ENCODE measurements at regions not wholly inside any gene's neighbourhood (a gene's known extent, or its start where the extent isn't known, plus 50 kb on each side); places are given as distances from the start of the nearest gene placed in this dataset.

DNA sequence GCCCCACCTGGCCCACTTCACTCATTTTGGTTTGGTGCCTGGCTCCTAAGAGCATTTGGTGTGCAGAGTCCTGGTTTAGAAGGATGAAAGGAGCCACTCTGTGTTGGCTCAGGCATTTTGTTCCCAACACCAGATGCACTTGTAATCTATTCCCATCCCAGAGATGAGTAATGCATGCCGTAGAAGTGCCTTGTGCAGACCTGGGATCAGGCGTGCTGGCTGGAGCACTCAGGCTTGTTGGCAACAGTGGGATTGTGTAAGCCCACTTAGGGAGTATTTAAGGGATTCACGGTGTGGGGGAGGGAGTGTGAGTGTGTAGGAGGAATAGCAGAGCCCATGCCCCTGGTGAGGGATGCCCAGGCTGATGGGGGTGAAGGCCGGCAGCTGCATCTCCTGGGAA is 501.5 kb upstream of the TBX3 start:
- TF ChIP-seq MAZ (IDR thresholded peaks at IDR 0.05; ENCODE audit: borderline replicate concordance, low read depth, low read length), result no peak
- TF ChIP-seq, protein P1, sequence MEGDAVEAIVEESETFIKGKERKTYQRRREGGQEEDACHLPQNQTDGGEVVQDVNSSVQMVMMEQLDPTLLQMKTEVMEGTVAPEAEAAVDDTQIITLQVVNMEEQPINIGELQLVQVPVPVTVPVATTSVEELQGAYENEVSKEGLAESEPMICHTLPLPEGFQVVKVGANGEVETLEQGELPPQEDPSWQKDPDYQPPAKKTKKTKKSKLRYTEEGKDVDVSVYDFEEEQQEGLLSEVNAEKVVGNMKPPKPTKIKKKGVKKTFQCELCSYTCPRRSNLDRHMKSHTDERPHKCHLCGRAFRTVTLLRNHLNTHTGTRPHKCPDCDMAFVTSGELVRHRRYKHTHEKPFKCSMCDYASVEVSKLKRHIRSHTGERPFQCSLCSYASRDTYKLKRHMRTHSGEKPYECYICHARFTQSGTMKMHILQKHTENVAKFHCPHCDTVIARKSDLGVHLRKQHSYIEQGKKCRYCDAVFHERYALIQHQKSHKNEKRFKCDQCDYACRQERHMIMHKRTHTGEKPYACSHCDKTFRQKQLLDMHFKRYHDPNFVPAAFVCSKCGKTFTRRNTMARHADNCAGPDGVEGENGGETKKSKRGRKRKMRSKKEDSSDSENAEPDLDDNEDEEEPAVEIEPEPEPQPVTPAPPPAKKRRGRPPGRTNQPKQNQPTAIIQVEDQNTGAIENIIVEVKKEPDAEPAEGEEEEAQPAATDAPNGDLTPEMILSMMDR (IDR thresholded peaks at IDR 0.05), result no peak
- no peak for TF ChIP-seq EP300 (IDR thresholded peaks at IDR 0.05)
- no peak for TF ChIP-seq RAD21 (conservative IDR thresholded peaks at IDR 0.05 in 1 of 2, IDR thresholded peaks at IDR 0.05 in 1 of 2)
- TF ChIP-seq FOSL2 (IDR thresholded peaks at IDR 0.05), result no peak
- no peak for TF ChIP-seq FOSL2 (CRISPR knock-in tag; IDR thresholded peaks at IDR 0.05)
- no peak for TF ChIP-seq POLR2A (IDR thresholded peaks at IDR 0.05; ENCODE audit: low read length)
- TF ChIP-seq, protein P2, sequence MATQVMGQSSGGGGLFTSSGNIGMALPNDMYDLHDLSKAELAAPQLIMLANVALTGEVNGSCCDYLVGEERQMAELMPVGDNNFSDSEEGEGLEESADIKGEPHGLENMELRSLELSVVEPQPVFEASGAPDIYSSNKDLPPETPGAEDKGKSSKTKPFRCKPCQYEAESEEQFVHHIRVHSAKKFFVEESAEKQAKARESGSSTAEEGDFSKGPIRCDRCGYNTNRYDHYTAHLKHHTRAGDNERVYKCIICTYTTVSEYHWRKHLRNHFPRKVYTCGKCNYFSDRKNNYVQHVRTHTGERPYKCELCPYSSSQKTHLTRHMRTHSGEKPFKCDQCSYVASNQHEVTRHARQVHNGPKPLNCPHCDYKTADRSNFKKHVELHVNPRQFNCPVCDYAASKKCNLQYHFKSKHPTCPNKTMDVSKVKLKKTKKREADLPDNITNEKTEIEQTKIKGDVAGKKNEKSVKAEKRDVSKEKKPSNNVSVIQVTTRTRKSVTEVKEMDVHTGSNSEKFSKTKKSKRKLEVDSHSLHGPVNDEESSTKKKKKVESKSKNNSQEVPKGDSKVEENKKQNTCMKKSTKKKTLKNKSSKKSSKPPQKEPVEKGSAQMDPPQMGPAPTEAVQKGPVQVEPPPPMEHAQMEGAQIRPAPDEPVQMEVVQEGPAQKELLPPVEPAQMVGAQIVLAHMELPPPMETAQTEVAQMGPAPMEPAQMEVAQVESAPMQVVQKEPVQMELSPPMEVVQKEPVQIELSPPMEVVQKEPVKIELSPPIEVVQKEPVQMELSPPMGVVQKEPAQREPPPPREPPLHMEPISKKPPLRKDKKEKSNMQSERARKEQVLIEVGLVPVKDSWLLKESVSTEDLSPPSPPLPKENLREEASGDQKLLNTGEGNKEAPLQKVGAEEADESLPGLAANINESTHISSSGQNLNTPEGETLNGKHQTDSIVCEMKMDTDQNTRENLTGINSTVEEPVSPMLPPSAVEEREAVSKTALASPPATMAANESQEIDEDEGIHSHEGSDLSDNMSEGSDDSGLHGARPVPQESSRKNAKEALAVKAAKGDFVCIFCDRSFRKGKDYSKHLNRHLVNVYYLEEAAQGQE (IDR thresholded peaks at IDR 0.05), result no peak

Measured in A549 (cell line).